HPDE6-E6E7 (cell line): ENCODE measurements at regions not wholly inside any gene's neighbourhood (a gene's known extent, or its start where the extent isn't known, plus 50 kb on each side); places are given as distances from the start of the nearest gene placed in this dataset.
A peak's percentile ranks its signal among the peaks of the same experiment; 100 is the strongest.
"Not testable (repeated sequence)": the region's sequence is repeated elsewhere in the genome, so short reads cannot be mapped to it uniquely, and the experiment has no call there.

Experiments used
- DNase-seq: peaks from one replicate; pipeline ENCODE4 v3.0.0; 2011; ENCODE audit warnings: missing footprints; ENCODE audit errors: extremely low spot score

- no peak for DNase-seq
Measured at GRCh38 chr4:183816077-183816476, 89.0 kb upstream of the STOX2 start.

DNA sequence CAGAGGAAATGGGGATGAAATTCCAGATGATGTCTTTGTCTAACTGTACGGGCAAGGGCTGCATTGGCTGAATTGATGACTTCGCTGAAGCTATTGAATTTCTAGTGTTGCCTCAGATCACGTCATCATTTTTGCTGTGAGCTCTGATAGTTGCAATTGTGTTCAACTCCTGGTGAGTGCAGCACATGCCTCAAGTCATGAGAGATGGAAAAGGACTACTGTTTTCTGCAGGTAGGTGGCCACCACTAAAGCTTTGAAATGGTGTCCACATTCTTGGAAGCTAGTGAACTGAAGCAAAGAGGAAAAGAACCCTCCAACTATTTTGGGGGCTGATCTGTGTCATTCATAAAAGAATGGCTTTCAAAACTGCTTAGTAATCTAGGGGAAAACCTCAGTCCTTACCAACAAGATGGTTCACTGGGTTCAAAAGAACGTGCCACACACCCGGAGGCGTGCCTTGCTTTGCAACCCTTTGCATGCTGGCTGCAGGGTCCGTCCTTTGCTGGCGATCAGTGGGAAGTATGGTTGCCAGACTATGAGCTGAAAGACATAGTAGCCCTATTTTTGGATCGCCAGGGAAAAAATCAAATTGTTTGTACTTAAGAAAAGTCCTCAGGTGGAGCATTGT, 88.1 kb upstream of the STOX2 start:
- no peak for DNase-seq

DNA sequence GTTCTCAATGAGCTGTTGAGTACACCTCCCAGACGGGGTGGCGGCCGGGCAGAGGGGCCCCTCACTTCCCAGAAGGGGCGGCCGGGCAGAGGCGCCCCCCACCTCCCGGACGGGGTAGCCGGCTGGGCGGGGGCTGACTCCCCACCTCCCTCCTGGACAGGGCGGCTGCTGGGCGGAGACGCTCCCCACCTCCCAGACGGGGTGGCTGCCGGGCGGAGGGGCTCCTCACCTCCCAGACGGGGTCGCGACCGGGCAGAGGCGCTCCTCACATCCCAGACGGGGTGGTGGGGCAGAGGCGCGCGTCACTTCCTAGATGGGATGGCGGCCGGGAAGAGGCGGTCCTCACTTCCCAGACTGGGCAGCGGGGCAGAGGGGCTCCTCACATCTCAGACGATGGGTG, 86.5 kb upstream of the STOX2 start:
- not testable (repeated sequence) for DNase-seq

DNA sequence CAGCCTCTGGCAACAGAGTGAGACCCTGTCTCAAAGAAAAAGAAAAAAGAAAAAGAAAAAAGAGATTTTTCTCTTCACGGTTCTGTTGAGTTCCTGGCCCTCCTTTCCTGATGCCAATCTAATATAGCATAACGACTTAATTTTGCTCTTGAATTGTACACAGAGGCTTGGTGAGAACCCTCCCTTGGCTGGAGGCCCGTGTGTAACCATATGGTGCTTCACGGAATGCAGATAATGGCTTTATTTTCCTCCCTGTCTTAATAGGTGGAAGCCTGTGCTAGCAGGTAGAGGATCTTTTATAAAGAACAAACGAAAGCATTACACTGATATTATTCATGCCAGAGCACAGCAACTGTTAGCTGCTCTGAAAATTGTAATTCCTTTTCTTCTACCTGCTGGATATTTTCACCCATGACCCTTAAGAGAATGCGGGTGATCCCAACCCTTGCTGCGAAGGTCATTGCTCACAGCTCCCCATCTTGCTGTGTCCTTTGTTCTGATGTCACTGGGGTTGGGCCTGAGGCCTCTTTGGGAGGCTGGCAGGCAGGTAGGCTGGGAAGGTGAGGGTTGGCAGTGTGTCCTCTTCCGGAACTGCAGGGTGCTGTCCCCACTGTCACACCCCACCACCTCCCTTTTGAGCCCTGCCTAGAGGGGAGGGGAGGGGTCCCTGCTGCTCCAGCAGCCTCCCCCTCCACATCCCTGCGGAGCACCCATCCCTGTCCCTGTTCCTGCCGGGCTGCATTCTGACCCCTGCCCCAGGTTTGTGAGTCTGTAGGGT, 83.8 kb upstream of the STOX2 start:
- DNase-seq = no peak

GRCh38 chr4:183823434-183823833, 81.7 kb upstream of the STOX2 start:
- DNase-seq = no peak

- DNase-seq = no peak
Measured at GRCh38 chr4:183825346-183825745, 79.8 kb upstream of the STOX2 start.

DNA sequence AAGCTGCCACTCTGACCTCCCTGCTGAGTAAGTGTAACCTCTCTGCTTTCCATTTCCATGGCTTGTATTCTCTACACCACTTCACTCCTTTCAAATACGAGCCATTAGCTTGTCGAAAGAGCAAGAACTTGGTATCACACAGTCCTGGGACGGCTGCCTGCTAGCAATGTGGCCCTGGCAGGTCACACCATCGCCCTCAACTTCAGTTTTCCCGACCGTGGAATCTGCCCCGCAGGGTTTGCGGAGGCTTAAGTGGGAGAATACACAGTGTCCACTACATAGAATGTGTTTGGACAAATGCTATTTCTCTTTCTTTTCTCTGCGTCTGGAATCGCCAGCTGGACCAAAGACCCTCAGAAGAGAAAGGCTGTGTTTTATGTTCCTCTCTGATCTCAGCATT, 78.6 kb upstream of the STOX2 start:
- no peak for DNase-seq

DNA sequence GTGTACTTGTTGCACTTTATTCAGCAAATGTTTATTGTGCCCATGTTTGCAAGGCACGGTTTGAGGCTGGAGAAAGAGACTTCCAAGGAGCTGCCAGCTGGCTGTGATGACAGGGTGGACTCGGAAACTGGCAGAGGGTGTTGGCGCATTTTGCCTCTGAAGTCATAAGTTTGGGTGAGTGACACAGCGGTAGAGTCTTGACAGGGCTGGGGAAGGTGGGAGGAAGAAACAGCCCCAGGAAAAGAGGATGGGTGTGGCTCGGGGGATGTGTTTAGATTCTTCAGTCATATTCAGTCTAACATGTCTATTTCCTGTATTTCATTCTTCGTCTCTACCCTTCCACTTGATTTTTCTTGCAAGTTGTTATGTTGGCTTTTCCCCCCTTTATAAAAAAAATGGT, 77.0 kb upstream of the STOX2 start:
- no peak for DNase-seq

GRCh38 chr4:183828839-183829238, 76.3 kb upstream of the STOX2 start:
- DNase-seq = no peak

DNA sequence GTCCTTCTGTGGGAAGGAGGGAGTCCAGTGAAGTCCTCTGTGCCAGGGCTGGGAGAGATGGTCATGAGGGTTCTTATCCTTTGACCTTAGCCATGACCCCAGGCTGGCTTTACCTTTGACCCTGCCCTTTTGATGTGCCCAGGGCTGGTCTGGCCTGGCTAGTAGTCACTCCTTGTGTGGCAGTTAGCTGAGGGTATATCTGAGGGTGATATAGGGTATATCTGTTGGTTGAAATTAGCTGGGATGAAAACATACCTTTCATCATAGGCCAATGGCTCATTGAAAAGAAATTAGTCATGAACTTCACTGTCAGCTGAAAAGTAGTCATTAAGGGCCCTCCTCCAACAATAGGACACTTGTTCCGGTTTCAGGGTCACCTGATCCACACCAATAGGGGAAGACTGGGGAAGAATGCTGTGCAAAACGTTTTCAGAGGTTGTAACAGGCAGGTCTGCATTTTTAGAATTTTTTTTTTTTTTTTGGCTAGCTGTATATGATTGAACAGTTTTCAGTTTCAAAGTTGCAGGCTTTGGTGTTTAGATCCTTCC, 74.6 kb upstream of the STOX2 start:
- no peak for DNase-seq

GRCh38 chr4:183831026-183831446, 74.1 kb upstream of the STOX2 start:
- DNase-seq = no peak

DNA sequence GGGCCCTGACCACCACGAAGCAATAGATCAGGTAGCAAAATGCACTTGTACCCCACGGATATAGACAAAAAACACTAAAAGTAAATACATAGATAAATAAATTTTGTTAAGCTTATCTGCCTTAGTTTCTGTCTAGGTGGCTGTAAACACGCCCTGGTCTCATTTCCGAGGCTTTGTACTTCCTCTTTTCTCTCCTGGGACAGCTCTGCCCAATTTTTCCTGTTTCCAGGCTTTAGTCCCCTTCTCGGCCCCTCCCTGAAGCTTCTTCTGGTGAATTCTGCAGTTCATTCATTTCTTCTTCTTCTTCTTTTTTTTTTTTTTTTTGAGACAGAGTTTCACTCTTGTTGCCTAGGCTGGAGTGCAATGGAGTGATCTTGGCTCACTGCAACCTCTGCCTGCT, 73.4 kb upstream of the STOX2 start:
- DNase-seq = no peak

DNA sequence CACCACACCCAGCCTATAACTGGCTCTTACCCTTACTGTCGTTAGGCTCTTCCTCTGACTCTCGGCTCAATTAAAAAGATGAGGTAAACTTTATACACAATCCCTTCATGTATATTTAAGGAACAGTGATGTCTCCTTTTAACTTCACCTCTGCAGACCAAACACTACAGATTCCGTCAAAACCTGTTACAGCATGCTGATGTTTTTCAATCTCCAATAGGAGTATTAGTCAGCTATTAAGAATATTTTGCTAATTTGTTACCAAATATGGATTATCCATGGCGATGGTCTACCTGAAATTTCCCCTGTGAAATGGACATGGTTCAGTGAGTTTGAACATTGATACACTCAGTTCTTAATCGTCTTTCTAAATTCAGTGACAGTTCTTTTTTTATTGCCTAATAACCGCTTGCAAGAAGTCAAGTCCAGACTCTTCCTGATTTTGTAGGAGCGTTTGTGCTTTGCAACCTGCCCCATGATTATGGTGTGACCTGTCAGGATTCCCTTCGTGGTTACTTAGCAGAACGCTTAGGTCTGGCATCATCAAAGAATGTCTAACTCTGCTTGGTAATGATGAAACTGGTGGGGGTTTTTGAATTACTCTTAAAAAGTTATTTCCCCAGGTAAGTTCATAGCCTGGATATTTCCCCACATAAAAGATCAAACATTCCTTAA, 72.2 kb upstream of the STOX2 start:
- no peak for DNase-seq

GRCh38 chr4:183834252-183834651, 70.9 kb upstream of the STOX2 start:
- no peak for DNase-seq

- no peak for DNase-seq
Measured at GRCh38 chr4:183837222-183837621, 67.9 kb upstream of the STOX2 start.

DNA sequence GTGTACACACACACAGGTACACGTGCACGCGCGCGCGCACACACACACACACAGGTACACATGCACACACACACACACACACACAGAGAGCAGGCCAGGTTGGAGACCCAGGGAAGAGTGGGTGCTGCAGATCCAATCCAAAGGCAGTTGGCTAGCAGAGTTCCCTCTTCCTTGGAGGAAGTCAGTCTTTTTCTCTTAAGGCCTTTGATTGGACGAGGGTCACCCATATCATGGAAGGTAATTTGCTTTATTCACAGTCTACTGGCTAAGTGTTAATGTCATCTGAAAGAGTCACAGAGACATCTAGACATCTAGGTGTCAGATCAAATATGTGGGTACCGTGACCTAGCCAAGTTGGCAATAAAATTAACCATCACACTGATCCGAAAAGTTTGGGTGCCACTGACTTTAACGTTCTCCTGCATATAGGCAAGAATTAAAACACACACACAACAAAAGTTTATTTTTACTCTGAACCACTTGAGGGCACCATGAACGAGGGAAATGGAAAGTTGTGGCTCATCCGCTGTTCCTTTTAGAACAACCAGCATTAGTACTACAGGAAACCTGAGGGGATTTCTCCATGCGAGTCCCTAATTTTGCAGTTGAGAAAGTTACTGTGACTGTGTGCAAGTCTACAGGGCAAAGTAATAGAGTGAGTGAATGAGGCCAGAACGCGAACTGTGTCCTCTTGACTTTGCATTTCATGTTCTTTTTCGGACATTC, 66.0 kb upstream of the STOX2 start:
- DNase-seq = no peak

DNA sequence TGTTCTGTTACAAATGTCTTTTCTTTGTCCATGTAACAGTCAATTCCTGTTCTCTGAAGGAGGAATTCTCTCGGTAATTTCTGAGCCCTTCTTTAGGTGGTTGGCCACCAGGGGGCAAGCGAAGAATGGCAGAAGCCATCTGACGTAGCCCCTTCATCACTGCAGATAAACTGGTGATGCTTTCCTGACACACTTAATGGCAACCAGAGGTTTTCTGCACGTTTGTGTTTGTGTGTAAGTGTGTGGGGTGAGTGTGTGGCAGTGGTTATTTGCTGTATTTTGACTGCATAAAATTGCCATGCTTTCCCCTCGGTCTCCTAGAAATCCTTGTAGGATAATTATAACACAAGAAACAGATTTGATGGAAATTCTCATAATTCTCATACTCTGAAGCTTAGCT, 64.8 kb upstream of the STOX2 start:
- DNase-seq = peak; percentile 52

DNA sequence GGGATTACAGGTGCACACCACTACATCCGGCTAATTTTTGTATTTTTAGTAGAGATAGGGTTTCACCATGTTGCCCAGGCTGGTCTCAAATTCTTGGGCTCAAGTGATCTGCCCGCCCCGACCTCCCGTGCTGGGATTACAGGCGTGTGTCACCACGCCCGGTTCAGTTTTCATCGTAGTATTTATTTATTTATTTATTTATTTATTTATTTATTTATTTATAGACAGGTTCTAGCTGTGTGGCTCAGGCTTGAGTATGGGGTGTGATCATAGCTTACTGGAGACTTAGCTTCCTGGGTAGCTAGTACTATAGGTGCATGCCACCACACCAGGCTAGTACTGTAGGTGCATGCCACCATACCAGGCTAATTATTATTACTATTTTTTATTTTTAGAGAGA, 64.1 kb upstream of the STOX2 start:
- DNase-seq = no peak

DNA sequence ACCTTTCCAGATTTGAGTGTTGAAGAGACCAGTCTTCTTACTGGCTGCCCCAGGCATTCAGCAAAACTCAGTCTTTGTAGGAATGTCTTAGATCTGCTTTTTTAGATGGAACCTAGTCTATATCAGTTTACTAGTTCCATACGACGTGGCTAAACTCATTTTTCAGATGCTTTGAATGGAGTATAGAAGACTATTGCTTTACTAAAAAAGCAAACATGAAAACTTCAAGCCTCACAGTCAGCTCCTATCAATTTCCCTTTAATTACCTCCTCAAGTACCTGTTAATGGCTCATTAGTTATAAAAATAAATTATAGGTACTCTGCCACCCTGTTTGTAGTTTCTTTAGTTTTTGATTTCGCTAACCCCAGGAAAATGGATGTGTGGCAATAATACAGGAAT, 63.0 kb upstream of the STOX2 start:
- no peak for DNase-seq

GRCh38 chr4:183843248-183843671, 61.8 kb upstream of the STOX2 start:
- no peak for DNase-seq

GRCh38 chr4:183846951-183847350, 58.2 kb upstream of the STOX2 start:
- no peak for DNase-seq

- no peak for DNase-seq
Measured at GRCh38 chr4:183848805-183849204, 56.3 kb upstream of the STOX2 start.
